Mucosa of gallbladder (tissue), 1 donor: ENCODE measurements at regions not wholly inside any gene's neighbourhood (a gene's known extent, or its start where the extent isn't known, plus 50 kb on each side); places are given as distances from the start of the nearest gene placed in this dataset.
"Not testable (repeated sequence)": the region's sequence is repeated elsewhere in the genome, so short reads cannot be mapped to it uniquely, and the experiment has no call there.

Source experiments
- DNase-seq: peaks from one replicate; pipeline ENCODE4 v3.0.0-alpha.2; 2020; ENCODE audit warnings: low spot score
- donor health status: DM: no; HTN: no; CAD: no.

- not testable (repeated sequence) for DNase-seq
Measured at GRCh38 chr7:68899156-68899555, 699.1 kb upstream of the AUTS2 start.

DNA sequence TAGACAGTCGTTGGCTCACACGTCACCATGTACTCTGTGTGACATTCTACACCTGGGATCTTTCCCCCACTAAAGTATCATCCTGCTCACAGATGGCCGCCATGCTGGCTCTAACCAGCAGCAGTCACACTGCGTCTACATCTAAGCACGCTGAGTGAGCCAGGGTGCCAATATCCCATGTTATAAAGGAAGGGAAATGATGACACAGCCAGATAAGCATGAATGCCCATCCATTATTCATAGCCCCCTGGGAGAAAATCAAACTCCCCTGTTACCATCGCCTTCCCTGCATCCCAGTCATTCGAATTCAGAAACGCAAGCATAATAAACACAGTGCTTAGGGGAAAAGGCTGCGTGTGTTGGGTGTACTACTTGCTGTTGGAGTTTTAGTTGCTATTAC lies 698.2 kb upstream of the AUTS2 start:
- DNase-seq = no peak

GRCh38 chr7:68904630-68905029 lies 693.6 kb upstream of the AUTS2 start:
- no peak for DNase-seq

- DNase-seq = no peak
Measured at GRCh38 chr7:68911754-68912153, 686.5 kb upstream of the AUTS2 start.

GRCh38 chr7:68914006-68914405 lies 684.3 kb upstream of the AUTS2 start:
- DNase-seq = no peak

- DNase-seq = no peak
Measured at GRCh38 chr7:68917041-68917651, 681.1 kb upstream of the AUTS2 start.

GRCh38 chr7:68918621-68919020 lies 679.7 kb upstream of the AUTS2 start:
- DNase-seq = no peak

GRCh38 chr7:68922850-68923249 lies 675.4 kb upstream of the AUTS2 start:
- DNase-seq = no peak

GRCh38 chr7:68925241-68925640 lies 673.0 kb upstream of the AUTS2 start:
- no peak for DNase-seq

GRCh38 chr7:68929781-68930261 lies 668.5 kb upstream of the AUTS2 start:
- no peak for DNase-seq

DNA sequence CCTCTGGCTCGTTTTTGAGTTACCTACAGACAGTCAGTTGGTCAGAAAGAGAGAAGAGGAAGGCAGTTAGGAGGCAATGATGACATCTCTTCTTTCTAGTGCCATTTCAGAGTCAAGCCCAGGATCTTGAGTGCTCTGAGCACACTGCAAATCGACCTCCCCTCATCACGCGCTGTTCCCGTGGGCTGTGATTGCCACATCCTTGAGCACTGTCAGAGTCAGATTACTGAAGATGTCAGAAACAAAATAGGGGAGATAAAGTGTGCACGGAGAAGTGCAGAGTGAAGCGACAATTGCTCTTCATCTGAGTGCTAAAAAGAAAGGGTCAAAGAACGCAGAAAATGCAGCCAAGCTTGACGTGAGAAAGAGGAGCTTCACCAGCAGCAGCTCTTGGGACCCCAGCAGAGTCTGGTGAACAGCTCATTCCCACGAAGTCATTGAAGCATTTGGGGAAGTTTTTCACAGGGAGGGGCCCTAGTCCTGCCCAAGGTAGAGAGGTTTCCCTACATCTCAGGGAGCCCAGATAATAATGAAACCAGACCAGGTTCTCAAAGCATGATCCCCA lies 661.7 kb upstream of the AUTS2 start:
- no peak for DNase-seq

- DNase-seq = no peak
Measured at GRCh38 chr7:68938151-68938550, 660.1 kb upstream of the AUTS2 start.

- no peak for DNase-seq
Measured at GRCh38 chr7:68943786-68944185, 654.5 kb upstream of the AUTS2 start.

DNA sequence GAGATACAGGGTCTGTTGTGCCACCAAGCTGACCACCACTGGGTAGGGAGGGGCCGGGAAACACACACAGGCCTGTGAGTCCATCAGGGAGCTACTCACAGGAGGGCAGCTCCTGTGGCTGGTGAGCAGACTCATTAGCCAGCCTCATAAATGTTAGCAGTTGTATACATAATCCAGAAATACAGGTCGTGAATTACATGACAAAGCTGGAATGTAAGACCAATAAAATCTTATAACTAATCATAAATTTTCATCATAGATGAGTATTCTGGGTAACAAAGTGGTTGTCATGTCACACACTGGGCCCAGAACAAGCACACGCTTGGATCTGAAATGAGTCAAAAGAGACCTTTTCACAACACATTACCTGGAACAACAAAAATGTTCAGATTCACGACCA lies 642.6 kb upstream of the AUTS2 start:
- no peak for DNase-seq

GRCh38 chr7:68958571-68958970 lies 639.7 kb upstream of the AUTS2 start:
- DNase-seq = no peak

- no peak for DNase-seq
Measured at GRCh38 chr7:68963552-68963951, 634.7 kb upstream of the AUTS2 start.

DNA sequence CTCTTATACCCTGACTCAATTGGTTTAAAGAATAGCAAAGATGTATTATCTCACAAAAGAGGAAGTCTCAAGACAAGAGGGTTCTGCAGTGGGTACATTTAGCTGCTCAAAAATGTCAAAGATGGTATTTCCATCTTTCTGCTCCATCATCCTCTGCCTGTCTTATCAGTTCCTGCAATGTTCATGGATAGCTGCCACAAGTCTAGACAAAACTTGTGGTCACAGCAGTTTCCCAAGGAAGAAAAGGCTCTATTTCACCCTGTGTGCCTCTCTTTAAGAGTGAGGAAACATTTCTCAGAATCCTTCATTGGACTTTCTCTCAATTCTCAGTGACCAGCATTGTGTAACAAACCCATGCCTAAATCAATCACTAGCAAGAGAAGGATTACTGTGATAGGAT lies 634.2 kb upstream of the AUTS2 start:
- no peak for DNase-seq

DNA sequence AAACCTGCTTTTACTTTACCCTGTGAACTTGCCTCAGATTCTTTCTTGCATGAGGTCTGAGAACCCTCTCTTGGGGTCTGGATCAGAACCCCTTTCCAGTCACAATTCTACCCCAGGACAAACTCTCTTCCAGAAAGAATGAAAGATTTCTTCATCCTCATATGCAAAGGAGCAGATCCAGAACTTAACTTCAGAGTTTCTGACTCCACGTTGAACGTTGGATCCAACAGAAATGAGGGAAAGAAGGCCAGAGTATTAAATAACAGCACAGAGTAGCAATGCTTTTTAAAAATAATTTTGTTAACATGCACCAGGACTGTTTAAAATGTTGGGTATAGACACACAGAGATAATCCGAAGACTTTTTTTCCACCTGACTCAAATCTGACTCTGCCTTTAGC lies 632.9 kb upstream of the AUTS2 start:
- DNase-seq = no peak

DNA sequence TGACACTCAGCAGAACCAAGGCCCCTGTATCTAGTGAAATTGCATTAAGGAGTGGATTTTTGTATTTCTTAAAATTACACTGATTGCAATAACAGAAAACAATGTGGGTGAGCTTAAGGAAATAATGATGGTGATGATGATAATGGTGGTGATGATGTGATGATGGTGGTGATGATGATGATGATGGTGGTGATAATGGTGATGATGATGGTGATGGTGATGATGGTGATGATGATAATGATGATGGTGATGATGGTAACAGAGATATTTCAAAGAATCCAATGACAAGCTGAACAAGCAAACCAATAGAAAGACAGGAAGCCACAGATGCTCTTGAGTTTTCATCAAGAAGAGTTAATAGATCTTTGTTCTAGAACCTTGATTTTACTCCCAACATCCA lies 630.7 kb upstream of the AUTS2 start:
- no peak for DNase-seq

DNA sequence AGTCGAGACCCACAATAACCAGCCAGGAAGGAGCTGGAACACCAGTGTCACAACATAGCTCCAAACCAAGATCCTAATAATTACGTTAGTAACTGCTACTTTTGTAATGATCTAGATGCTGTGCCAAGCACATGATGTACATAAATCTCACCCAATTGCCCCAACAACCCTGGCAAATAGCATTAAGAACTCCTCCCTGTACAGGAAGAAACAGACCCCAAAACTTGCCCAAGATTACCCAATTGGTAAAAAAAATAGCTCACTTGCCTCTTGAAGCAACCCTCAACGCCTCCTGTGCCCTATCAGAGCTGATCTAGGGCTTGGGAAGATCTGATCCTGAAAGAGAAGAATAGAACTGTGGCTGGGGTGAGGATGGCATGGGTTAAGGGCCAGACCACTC lies 628.7 kb upstream of the AUTS2 start:
- DNase-seq = no peak

GRCh38 chr7:68971634-68972340 lies 626.5 kb upstream of the AUTS2 start:
- DNase-seq = no peak

DNA sequence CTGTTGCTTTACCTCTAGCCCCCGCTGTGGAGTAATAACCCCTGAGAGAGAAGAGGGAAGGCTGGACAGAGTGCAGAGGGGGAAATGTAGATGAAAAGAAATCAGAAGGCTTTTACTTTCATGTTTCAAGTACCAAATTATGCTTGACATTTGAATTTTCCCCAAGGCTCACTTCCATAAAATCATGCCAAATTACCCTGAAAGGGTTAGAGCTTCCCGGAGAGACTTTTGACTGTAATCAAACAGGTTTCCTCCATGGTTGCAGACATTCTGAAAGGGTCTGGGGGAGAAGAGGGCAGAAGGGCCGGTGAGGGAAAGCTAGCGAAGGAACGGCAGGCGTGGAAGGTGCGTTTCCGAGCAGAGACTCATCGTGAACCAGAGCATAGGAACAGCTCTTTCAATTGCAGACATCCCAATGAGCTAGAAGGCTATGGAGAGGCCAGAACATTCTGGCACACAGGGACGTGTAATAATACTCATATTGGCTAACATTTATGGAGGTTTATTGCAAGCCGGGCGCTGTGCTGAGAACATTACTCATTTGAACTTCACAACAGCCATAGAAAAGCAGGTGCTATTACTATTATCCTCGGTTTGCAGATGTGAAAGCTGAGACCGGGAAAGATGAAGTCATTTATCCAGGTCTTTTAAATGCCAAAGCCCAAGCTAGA lies 620.8 kb upstream of the AUTS2 start:
- no peak for DNase-seq

- no peak for DNase-seq
Measured at GRCh38 chr7:68978710-68979109, 619.6 kb upstream of the AUTS2 start.
